GM18498 (cell line): ENCODE measurements at regions not wholly inside any gene's neighbourhood (a gene's known extent, or its start where the extent isn't known, plus 50 kb on each side); places are given as distances from the start of the nearest gene placed in this dataset.
A peak's percentile ranks its signal among the peaks of the same experiment; 100 is the strongest.

Experiments used
- ATAC-seq: cut with Tn5 transposase; IDR thresholded peaks from one replicate; pipeline ENCODE4 v1.9.1; 2021; ENCODE audit warnings: mild to moderate bottlenecking, moderate library complexity; ENCODE audit not compliant: unreplicated experiment

- ATAC-seq: no peak
These were observed 101.6 kb downstream of the MAF start for GRCh38 chr16:79498928-79499327.

GRCh38 chr16:79497606-79498350 lies 102.8 kb downstream of the MAF start:
- no peak for ATAC-seq

- no peak for ATAC-seq
These were observed 106.6 kb downstream of the MAF start for GRCh38 chr16:79493911-79494310.

GRCh38 chr16:79492036-79492435 lies 108.5 kb downstream of the MAF start:
- ATAC-seq: no peak

- ATAC-seq: no peak
These were observed 115.5 kb downstream of the MAF start for GRCh38 chr16:79485020-79485419.

GRCh38 chr16:79484237-79484636 lies 116.3 kb downstream of the MAF start:
- no peak for ATAC-seq

GRCh38 chr16:79483336-79483735 lies 117.2 kb downstream of the MAF start:
- no peak for ATAC-seq

- no peak for ATAC-seq
These were observed 118.5 kb downstream of the MAF start for GRCh38 chr16:79482011-79482410.

GRCh38 chr16:79480929-79481328 lies 119.6 kb downstream of the MAF start:
- ATAC-seq: no peak

GRCh38 chr16:79480056-79480455 lies 120.5 kb downstream of the MAF start:
- ATAC-seq: no peak

- ATAC-seq: no peak
These were observed 124.0 kb downstream of the MAF start for GRCh38 chr16:79476580-79476979.

- no peak for ATAC-seq
These were observed 124.7 kb downstream of the MAF start for GRCh38 chr16:79475841-79476240.

GRCh38 chr16:79473456-79473855 lies 127.1 kb downstream of the MAF start:
- no peak for ATAC-seq

- no peak for ATAC-seq
These were observed 128.1 kb downstream of the MAF start for GRCh38 chr16:79472426-79472825.

GRCh38 chr16:79469999-79470398 lies 130.5 kb downstream of the MAF start:
- no peak for ATAC-seq

GRCh38 chr16:79468631-79469030 lies 131.9 kb downstream of the MAF start:
- ATAC-seq: no peak

GRCh38 chr16:79468121-79468552 lies 132.4 kb downstream of the MAF start:
- no peak for ATAC-seq

- ATAC-seq: no peak
These were observed 134.4 kb downstream of the MAF start for GRCh38 chr16:79466111-79466510.

- ATAC-seq: no peak
These were observed 136.7 kb downstream of the MAF start for GRCh38 chr16:79463841-79464240.

GRCh38 chr16:79456036-79456435 lies 144.5 kb downstream of the MAF start:
- ATAC-seq: no peak

GRCh38 chr16:79452671-79453070 lies 147.9 kb downstream of the MAF start:
- ATAC-seq: no peak

GRCh38 chr16:79451196-79451816 lies 149.2 kb downstream of the MAF start:
- peak; percentile 61 for ATAC-seq

- ATAC-seq: no peak
These were observed 150.6 kb downstream of the MAF start for GRCh38 chr16:79449900-79450299.
